ENCODE measurements at regions not wholly inside any gene's neighbourhood (a gene's known extent, or its start where the extent isn't known, plus 50 kb on each side); places are given as distances from the start of the nearest gene placed in this dataset.

GRCh38 chr14:22305607-22306006, 283.4 kb downstream of the DAD1 start:
- H3K27ac ChIP-seq, result no peak overlapping the region
- TF ChIP-seq ZFX (IDR thresholded peaks at IDR 0.05) (no peak), CTCF (conservative IDR thresholded peaks at IDR 0.05) (no peak)

GRCh38 chr14:22304326-22304725, 284.7 kb downstream of the DAD1 start:
- H3K27ac ChIP-seq, result no peak overlapping the region
- no peak for TF ChIP-seq ZFX (IDR thresholded peaks at IDR 0.05)
- no peak for TF ChIP-seq CTCF (conservative IDR thresholded peaks at IDR 0.05)

GRCh38 chr14:22303589-22304195, 285.3 kb downstream of the DAD1 start:
- TF ChIP-seq ZFX (IDR thresholded peaks at IDR 0.05) (no peak), CTCF (conservative IDR thresholded peaks at IDR 0.05) (peak; percentile 69)
- no peak overlapping the region for H3K27ac ChIP-seq

GRCh38 chr14:22300646-22301045, 288.4 kb downstream of the DAD1 start:
- TF ChIP-seq ZFX (IDR thresholded peaks at IDR 0.05), result no peak
- no peak for TF ChIP-seq CTCF (conservative IDR thresholded peaks at IDR 0.05)
- no peak overlapping the region for H3K27ac ChIP-seq

- no peak for TF ChIP-seq CTCF (conservative IDR thresholded peaks at IDR 0.05)
- no peak for TF ChIP-seq ZFX (IDR thresholded peaks at IDR 0.05)
- H3K27ac ChIP-seq, result no peak overlapping the region
These were observed 291.6 kb downstream of the DAD1 start for GRCh38 chr14:22297376-22297775.

- TF ChIP-seq CTCF (conservative IDR thresholded peaks at IDR 0.05) (no peak), ZFX (IDR thresholded peaks at IDR 0.05) (no peak)
- no peak overlapping the region for H3K27ac ChIP-seq
These were observed 292.3 kb downstream of the DAD1 start for GRCh38 chr14:22296722-22297121.

- TF ChIP-seq ZFX (IDR thresholded peaks at IDR 0.05) (no peak), CTCF (conservative IDR thresholded peaks at IDR 0.05) (no peak)
- H3K27ac ChIP-seq, result peak overlapping the region; percentile 25; the same call in 1 of the 2 replicates
These were observed 292.9 kb downstream of the DAD1 start for GRCh38 chr14:22296088-22296487.

All from C4-2B (cell line).